ENCODE measurements at regions not wholly inside any gene's neighbourhood (a gene's known extent, or its start where the extent isn't known, plus 50 kb on each side); places are given as distances from the start of the nearest gene placed in this dataset.

GRCh38 chr11:116661056-116661455 is 111.7 kb downstream of the BUD13 start (continued):
- no peak for TF ChIP-seq EZH2phosphoT487 (IDR thresholded peaks at IDR 0.05; ENCODE audit: unreplicated experiment)
- no peak for TF ChIP-seq CREB1 (CRISPR knock-in tag; IDR thresholded peaks at IDR 0.05; ENCODE audit: low read depth)
- TF ChIP-seq STAT1 (IDR thresholded peaks at IDR 0.05; ENCODE audit: unreplicated experiment): no peak
- no peak for TF ChIP-seq ZNF331 (CRISPR knock-in tag; IDR thresholded peaks at IDR 0.05; ENCODE audit: low read depth)
- TF ChIP-seq ETS1 (IDR thresholded peaks at IDR 0.05): no peak
- TF ChIP-seq JUNB (IDR thresholded peaks at IDR 0.05; ENCODE audit: unreplicated experiment): no peak
- TF ChIP-seq CTCF (conservative IDR thresholded peaks at IDR 0.05; ENCODE audit: low read depth in 2 of 2): no peak
- TF ChIP-seq NANOG (IDR thresholded peaks at IDR 0.05; ENCODE audit: borderline replicate concordance): no peak
- no peak for TF ChIP-seq REST (IDR thresholded peaks at IDR 0.05; ENCODE audit: unreplicated experiment)

- Histone ChIP-seq H3F3A (replicated peaks; ENCODE audit: low read depth) (no peaks in the 10 kb centered on the region), H4K20me1 (replicated peaks; ENCODE audit: insufficient read depth) (no peaks in the 10 kb centered on the region), H3K4me1 (ENCODE audit: insufficient read depth) (no peaks in the 10 kb centered on the region), H3K4me2 (no peak overlapping the region), H3K4me3 (no peak overlapping the region), H2AFZ (no peak overlapping the region), H3K27me3 (ENCODE audit: insufficient read depth) (no peaks in the 10 kb centered on the region), H3K36me3 (ENCODE audit: insufficient read depth) (no peaks in the 10 kb centered on the region), H3K9me2 (ENCODE audit: insufficient read depth) (0 out of 2 replicates have a peak, but pooled peaks cover 3% of the 10 kb centered on the region), H3K27ac (ENCODE audit: low read depth) (no peak overlapping the region), H3K79me2 (replicated peaks; ENCODE audit: insufficient read depth) (no peaks in the 10 kb centered on the region)
- ATAC-seq (no peak), DNase-seq (ENCODE audit: low spot score) (no peak)
- no peak overlapping the region for H3K4me3 Mint-ChIP-seq
- peaks cover 10% of the 10 kb centered on the region; the same call in 2 of the 3 replicates for H3K36me3 Mint-ChIP-seq (ENCODE audit: low read depth)
- H3K27me3 Mint-ChIP-seq (ENCODE audit: insufficient read depth, low read depth, poor library complexity): peaks cover 3% of the 10 kb centered on the region
- no peak overlapping the region for H3K27ac Mint-ChIP-seq
- H3K4me1 Mint-ChIP-seq: peaks cover 7% of the 10 kb centered on the region; the same call in 2 of the 3 replicates
- H3K9me3 Mint-ChIP-seq: peaks cover 6% of the 10 kb centered on the region; the same call in 2 of the 3 replicates
- no peak for TF ChIP-seq ZNF462 (CRISPR knock-in tag; IDR thresholded peaks at IDR 0.05)
Measured at GRCh38 chr11:116660011-116660410, 112.8 kb downstream of the BUD13 start.
